NCI-H460 (cell line): ENCODE measurements at regions not wholly inside any gene's neighbourhood (a gene's known extent, or its start where the extent isn't known, plus 50 kb on each side); places are given as distances from the start of the nearest gene placed in this dataset.

Source experiments
- DNase-seq: peaks from one replicate; pipeline ENCODE4 v3.0.0-alpha.2; 2016; ENCODE audit warnings: low read depth; ENCODE audit errors: extremely low read depth

- no peak for DNase-seq
These were observed 59.1 kb upstream of the TMEM244 start for GRCh38 chr6:129920103-129920798.

- DNase-seq: no peak
These were observed 50.6 kb upstream of the TMEM244 start for GRCh38 chr6:129911732-129912131.
